IMR-90 (cell line): ENCODE measurements at regions not wholly inside any gene's neighbourhood (a gene's known extent, or its start where the extent isn't known, plus 50 kb on each side); places are given as distances from the start of the nearest gene placed in this dataset.

Source experiments
- ATAC-seq: fragments of 200-7000 bp; cut with Tn5 transposase; 2 replicates; pipeline ENCODE4 v1.9.1; 2020; ENCODE audit warnings: low read depth, mild to moderate bottlenecking, moderate library complexity
- BruUV-seq: library from RNA; stranded (reverse); fragments of 400-500 nt; replicated peaks from 2 replicates; lab custom pipeline; 2021; lab: Mats Ljungman, UMichigan
- CTCF ChIA-PET: fragments of 300-600 bp; formaldehyde crosslinking; extraction: SDS; loops from one replicate; lab custom pipeline; 2021; ENCODE audit warnings: antibody characterized with exemption; lab: Yijun Ruan, JAX
- POLR2A ChIA-PET: fragments of 300-600 bp; sonication (Branson Sonifier 250); formaldehyde crosslinking; loops from one replicate; lab custom pipeline; 2022; ENCODE audit warnings: antibody characterized with exemption; ENCODE audit not compliant: unreplicated experiment; lab: Charles Lee
- DNase-seq: peaks from one replicate; pipeline ENCODE4 v3.0.0; 2013
- H2AFZ ChIP-seq: replicated peaks from 2 replicates; pipeline ENCODE3; 2013; ENCODE audit warnings: low read length, mild to moderate bottlenecking; ENCODE audit not compliant: poor library complexity
- H2AK5ac ChIP-seq: 2 replicates; pipeline ENCODE4 v1.6.1; 2013; ENCODE audit warnings: low read depth, low read length, inconsistent platforms
- H2AK9ac ChIP-seq: replicated peaks from 2 replicates; pipeline ENCODE3; 2013; ENCODE audit warnings: mild to moderate bottlenecking, low read depth, low read length, moderate library complexity; ENCODE audit not compliant: poor library complexity
- H2BK120ac ChIP-seq: 2 replicates; pipeline ENCODE4 v1.6.1; 2013; ENCODE audit warnings: low read depth, low read length, inconsistent platforms
- H2BK15ac ChIP-seq: 3 replicates; pipeline ENCODE4 v1.6.1; 2013; ENCODE audit warnings: low read depth, low read length, inconsistent platforms
- H2BK20ac ChIP-seq: 2 replicates; pipeline ENCODE4 v1.6.1; 2013; ENCODE audit warnings: low read depth, mild to moderate bottlenecking, inconsistent platforms, low read length, moderate library complexity
- H2BK5ac ChIP-seq: 2 replicates; pipeline ENCODE4 v1.6.1; 2013; ENCODE audit warnings: mild to moderate bottlenecking, low read depth, low read length, inconsistent platforms; ENCODE audit not compliant: poor library complexity, severe bottlenecking
- H3K14ac ChIP-seq: replicated peaks from 2 replicates; pipeline ENCODE4 v1.6.1; 2013; ENCODE audit warnings: low read depth, low read length, inconsistent platforms
- H3K18ac ChIP-seq: 2 replicates; pipeline ENCODE4 v1.6.1; 2013; ENCODE audit warnings: low read depth, low read length, control low read depth
- H3K23ac ChIP-seq: 2 replicates; pipeline ENCODE4 v1.6.1; 2013; ENCODE audit warnings: low read depth, low read length, inconsistent platforms
- H3K27ac ChIP-seq: 2 replicates; pipeline ENCODE4 v1.5.1; 2013; ENCODE audit warnings: mild to moderate bottlenecking, control low read depth, low read length; ENCODE audit not compliant: insufficient read depth
- H3K27me3 ChIP-seq: 2 replicates; pipeline ENCODE4 v1.6.1; 2013; ENCODE audit warnings: low read length; ENCODE audit not compliant: control insufficient read depth, insufficient read depth
- H3K36me3 ChIP-seq: 2 replicates; pipeline ENCODE4 v1.6.1; 2013; ENCODE audit warnings: low read length, mixed read lengths; ENCODE audit not compliant: control insufficient read depth, insufficient read depth
- H3K4ac ChIP-seq: 2 replicates; pipeline ENCODE4 v1.6.1; 2013; ENCODE audit warnings: low read depth, low read length, inconsistent platforms
- H3K4me1 ChIP-seq: 2 replicates; pipeline ENCODE4 v1.6.1; 2013; ENCODE audit warnings: low read length, mixed read lengths; ENCODE audit not compliant: control insufficient read depth, insufficient read depth
- H3K4me2 ChIP-seq: 2 replicates; pipeline ENCODE4 v1.6.1; 2013; ENCODE audit warnings: low read depth, mild to moderate bottlenecking, control low read depth, low read length, moderate library complexity
- H3K4me3 ChIP-seq: 2 replicates; pipeline ENCODE4 v1.5.1; 2013; ENCODE audit warnings: low read depth, mild to moderate bottlenecking, control low read depth, low read length, moderate library complexity; ENCODE audit not compliant: insufficient read depth
- H3K56ac ChIP-seq: 2 replicates; pipeline ENCODE4 v1.6.1; 2013; ENCODE audit warnings: low read length, inconsistent platforms; ENCODE audit not compliant: insufficient read depth; ENCODE audit errors: extremely low read depth
- H3K79me1 ChIP-seq, 2 experiments: 2 replicates each; pipeline ENCODE4 v1.6.1; 2013; ENCODE audit warnings: low read length in 2 of 2, inconsistent platforms in 1 of 2, low read depth in 1 of 2
- H3K9ac ChIP-seq: 2 replicates; pipeline ENCODE4 v1.6.1; 2013; ENCODE audit warnings: low read depth, low read length, control low read depth
- H3K9me1 ChIP-seq: 2 replicates; pipeline ENCODE4 v1.6.1; 2013; ENCODE audit warnings: low read length, inconsistent platforms; ENCODE audit not compliant: insufficient read depth
- H3K9me3 ChIP-seq: 2 replicates; pipeline ENCODE4 v1.6.1; 2013; ENCODE audit warnings: low read length; ENCODE audit not compliant: control insufficient read depth, insufficient read depth
- H4K20me1 ChIP-seq: 2 replicates; pipeline ENCODE4 v1.6.1; 2013; ENCODE audit warnings: low read length, inconsistent platforms; ENCODE audit not compliant: insufficient read depth
- H4K5ac ChIP-seq: 2 replicates; pipeline ENCODE4 v1.6.1; 2013; ENCODE audit warnings: mild to moderate bottlenecking, low read depth, low read length, control low read depth
- H4K8ac ChIP-seq, 2 experiments: 2 replicates each; pipeline ENCODE4 v1.6.1; 2013; ENCODE audit warnings: low read depth in 2 of 2, low read length in 2 of 2, control low read depth in 1 of 2, inconsistent platforms in 1 of 2
- H4K91ac ChIP-seq: 2 replicates; pipeline ENCODE4 v1.6.1; 2013; ENCODE audit warnings: low read depth, low read length, inconsistent platforms; ENCODE audit not compliant: insufficient read depth
- BHLHE40 ChIP-seq: fragments of 150-350 bp; IDR thresholded peaks from 2 replicates; pipeline ENCODE4 v1.6.1; 2016; ENCODE audit warnings: mild to moderate bottlenecking, low read depth, low read length
- CEBPB ChIP-seq: IDR thresholded peaks from 2 replicates; pipeline ENCODE4 v1.6.1; 2012; ENCODE audit warnings: low read depth, low read length, improper control_type of control experiment
- CHD1 ChIP-seq: IDR thresholded peaks from 2 replicates; pipeline ENCODE4 v1.6.1; 2012; ENCODE audit warnings: low read depth, low read length, improper control_type of control experiment
- ELK1 ChIP-seq: fragments of 150-350 bp; IDR thresholded peaks from 2 replicates; pipeline ENCODE4 v1.6.1; 2016; ENCODE audit warnings: low read depth, mild to moderate bottlenecking, low read length, moderate library complexity, borderline replicate concordance
- FOS ChIP-seq: fragments of 150-350 bp; IDR thresholded peaks from 2 replicates; pipeline ENCODE4 v1.6.1; 2016; ENCODE audit warnings: low read depth, low read length
- MAFK ChIP-seq: IDR thresholded peaks from 2 replicates; pipeline ENCODE4 v1.6.1; 2012; ENCODE audit warnings: low read depth, low read length, improper control_type of control experiment
- MXI1 ChIP-seq: IDR thresholded peaks from 2 replicates; pipeline ENCODE4 v1.6.1; 2012; ENCODE audit warnings: low read depth, mild to moderate bottlenecking, low read length, moderate library complexity, borderline replicate concordance
- NFE2L2 ChIP-seq: fragments of 150-350 bp; IDR thresholded peaks from 2 replicates; pipeline ENCODE4 v1.6.1; 2016; ENCODE audit warnings: low read depth, mild to moderate bottlenecking, low read length
- POLR2A ChIP-seq: IDR thresholded peaks from 2 replicates; pipeline ENCODE4 v1.6.1; 2012; ENCODE audit warnings: mild to moderate bottlenecking, low read depth, low read length
- RAD21 ChIP-seq: IDR thresholded peaks from 2 replicates; pipeline ENCODE4 v1.6.1; 2012; ENCODE audit warnings: low read length, improper control_type of control experiment
- RFX5 ChIP-seq: IDR thresholded peaks from 2 replicates; pipeline ENCODE4 v1.8.0; 2012; ENCODE audit warnings: low read depth, mild to moderate bottlenecking, low read length, moderate library complexity
- SMC3 ChIP-seq: fragments of 150-350 bp; IDR thresholded peaks from 2 replicates; pipeline ENCODE4 v1.6.1; 2016; ENCODE audit warnings: low read depth, mild to moderate bottlenecking, antibody characterized with exemption, low read length, moderate library complexity
- WGBS, 2 experiments: methylation state at CpG; one replicate each; pipeline versions ENCODE4 v1.1.5 to v1.1.7; 2013; ENCODE audit warnings: missing lambda C conversion rate in 2 of 2; ENCODE audit not compliant: insufficient read length in 1 of 2; ENCODE audit errors: extremely low coverage in 2 of 2; 5-methylcytosine and 5-hydroxymethylcytosine counted together
- dilution Hi-C: fragments of 300-500 bp; cut with HindIII; formaldehyde crosslinking; loops from one replicate; pipeline ENCODE4 v1.14.3; 2018; ENCODE audit warnings: low sequenced_read_pairs; ENCODE audit not compliant: unreplicated experiment
- in situ Hi-C: fragments of 300-500 bp; cut with MboI; formaldehyde crosslinking; loops from 3 replicates; pipeline ENCODE4 v1.14.3; 2019; ENCODE audit warnings: low sequenced_read_pairs, inconsistent platforms, mixed read lengths
- intact Hi-C: fragments of 100-400 bp; cut with micrococcal nuclease; formaldehyde crosslinking; loops from 2 replicates; pipeline ENCODE4 v1.10.0; 2022
- TF ChIP-seq, protein P1 (sequence below): fragments of 150-350 bp; IDR thresholded peaks from 2 replicates; pipeline ENCODE4 v1.6.1; 2017; ENCODE audit warnings: mild to moderate bottlenecking, antibody characterized with exemption, low read length, low read depth
- TF ChIP-seq, protein P2 (sequence below): conservative IDR thresholded peaks from 2 replicates; pipeline ENCODE4 v1.5.1; 2012; ENCODE audit warnings: mild to moderate bottlenecking, low read depth, low read length, improper control_type of control experiment

- 78% methylated on average over 4 of the region's 14 CpGs; no CpG with 5 or more reads in 1 of the 2 experiments for WGBS, 2 experiments
- H4K20me1 ChIP-seq: no peaks in the 10 kb centered on the region
- H3K36me3 ChIP-seq: no peaks in the 10 kb centered on the region
- no TSS peak for BruUV-seq
- H4K91ac ChIP-seq: no peak overlapping the region
- no peak overlapping the region for H4K5ac ChIP-seq
- no peak overlapping the region for H2AK5ac ChIP-seq
- no peaks in the 10 kb centered on the region for H3K9me1 ChIP-seq
- no peaks in the 10 kb centered on the region for H3K79me1 ChIP-seq
- intact Hi-C loops: no loop called here
- H3K23ac ChIP-seq: no peak overlapping the region
- H2BK5ac ChIP-seq: no peak overlapping the region
- TF ChIP-seq MXI1 (no peak), POLR2A (no peak), ELK1 (no peak), CHD1 (no peak), RAD21 (no peak), RFX5 (no peak), CEBPB (no peak), NFE2L2 (no peak), FOS (no peak), SMC3 (no peak), MAFK (no peak), BHLHE40 (no peak)
- TF ChIP-seq, protein P1, sequence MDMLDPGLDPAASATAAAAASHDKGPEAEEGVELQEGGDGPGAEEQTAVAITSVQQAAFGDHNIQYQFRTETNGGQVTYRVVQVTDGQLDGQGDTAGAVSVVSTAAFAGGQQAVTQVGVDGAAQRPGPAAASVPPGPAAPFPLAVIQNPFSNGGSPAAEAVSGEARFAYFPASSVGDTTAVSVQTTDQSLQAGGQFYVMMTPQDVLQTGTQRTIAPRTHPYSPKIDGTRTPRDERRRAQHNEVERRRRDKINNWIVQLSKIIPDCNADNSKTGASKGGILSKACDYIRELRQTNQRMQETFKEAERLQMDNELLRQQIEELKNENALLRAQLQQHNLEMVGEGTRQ: no peak
- TF ChIP-seq, protein P2, sequence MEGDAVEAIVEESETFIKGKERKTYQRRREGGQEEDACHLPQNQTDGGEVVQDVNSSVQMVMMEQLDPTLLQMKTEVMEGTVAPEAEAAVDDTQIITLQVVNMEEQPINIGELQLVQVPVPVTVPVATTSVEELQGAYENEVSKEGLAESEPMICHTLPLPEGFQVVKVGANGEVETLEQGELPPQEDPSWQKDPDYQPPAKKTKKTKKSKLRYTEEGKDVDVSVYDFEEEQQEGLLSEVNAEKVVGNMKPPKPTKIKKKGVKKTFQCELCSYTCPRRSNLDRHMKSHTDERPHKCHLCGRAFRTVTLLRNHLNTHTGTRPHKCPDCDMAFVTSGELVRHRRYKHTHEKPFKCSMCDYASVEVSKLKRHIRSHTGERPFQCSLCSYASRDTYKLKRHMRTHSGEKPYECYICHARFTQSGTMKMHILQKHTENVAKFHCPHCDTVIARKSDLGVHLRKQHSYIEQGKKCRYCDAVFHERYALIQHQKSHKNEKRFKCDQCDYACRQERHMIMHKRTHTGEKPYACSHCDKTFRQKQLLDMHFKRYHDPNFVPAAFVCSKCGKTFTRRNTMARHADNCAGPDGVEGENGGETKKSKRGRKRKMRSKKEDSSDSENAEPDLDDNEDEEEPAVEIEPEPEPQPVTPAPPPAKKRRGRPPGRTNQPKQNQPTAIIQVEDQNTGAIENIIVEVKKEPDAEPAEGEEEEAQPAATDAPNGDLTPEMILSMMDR: no peak
- H2AFZ ChIP-seq: no peak overlapping the region
- no peaks in the 10 kb centered on the region for H3K9me3 ChIP-seq
- no peak overlapping the region for H4K8ac ChIP-seq
- no peak overlapping the region for H3K18ac ChIP-seq
- dilution Hi-C loops: no loop called here
- H2BK120ac ChIP-seq: no peak overlapping the region
- H3K4me2 ChIP-seq: no peak overlapping the region
- no peak for ATAC-seq
- no peaks in the 10 kb centered on the region; the same call in 1 of the 2 replicates for H3K27me3 ChIP-seq
- H2BK20ac ChIP-seq: no peak overlapping the region
- no peak overlapping the region for H3K56ac ChIP-seq
- ChIA-PET POLR2A (no interaction called here), CTCF (no interaction called here)
- no peak overlapping the region for H3K4me3 ChIP-seq
- no peak overlapping the region for H3K27ac ChIP-seq
- H2BK15ac ChIP-seq: no peak overlapping the region
- no peak for DNase-seq
- no peak overlapping the region for H3K9ac ChIP-seq
- H2AK9ac ChIP-seq: no peak overlapping the region
- in situ Hi-C loops: no loop called here
- no peaks in the 10 kb centered on the region for H3K4me1 ChIP-seq
- H3K4ac ChIP-seq: no peak overlapping the region
- no peak overlapping the region for H3K14ac ChIP-seq
These were observed 73.9 kb downstream of the TEX29 start for GRCh38 chr13:111394211-111394922.
